Tibial artery (tissue), 4 donors: ENCODE measurements at regions not wholly inside any gene's neighbourhood (a gene's known extent, or its start where the extent isn't known, plus 50 kb on each side); places are given as distances from the start of the nearest gene placed in this dataset.

Experiments
- DNase-seq, 2 donors: peaks; one replicate each; pipeline ENCODE4 v3.0.0-alpha.2; 2019
- H3K27ac ChIP-seq, 2 donors: fragments of 200-600 bp; sonication (generic) in 1 of 2; 1 replicate in 1 of 2; 2 replicates in 1 of 2; pipeline ENCODE4 v1.5.1; 2018 to 2019; ENCODE audit warnings: mild to moderate bottlenecking in 1 of 2
- H3K27me3 ChIP-seq, 2 donors: fragments of 200-600 bp; sonication (generic) in 1 of 2; one replicate each; pipeline versions ENCODE4 v1.5.1 to v1.6.0; 2016 to 2019
- H3K36me3 ChIP-seq, 3 donors: fragments of 200-600 bp; sonication (generic) in 2 of 3; one replicate each; pipeline ENCODE4 v1.5.1; 2016 to 2019; ENCODE audit warnings: mild to moderate bottlenecking in 2 of 3
- H3K4me1 ChIP-seq, 4 donors: fragments of 200-600 bp; sonication (generic) in 2 of 4; 1 replicate in 3 of 4; 2 replicates in 1 of 4; pipeline ENCODE4 v1.5.1; 2016 to 2019
- H3K4me3 ChIP-seq, 2 donors: fragments of 200-600 bp; sonication (generic) in 1 of 2; 1 replicate in 1 of 2; 2 replicates in 1 of 2; pipeline ENCODE4 v1.5.1; 2018 to 2019; ENCODE audit warnings: mild to moderate bottlenecking in 2 of 2
- H3K9me3 ChIP-seq, 3 donors: fragments of 200-600 bp; sonication (generic) in 1 of 3; one replicate each; pipeline ENCODE4 v1.5.1; 2016 to 2019
- CTCF ChIP-seq, 2 experiments: fragments of 200-600 bp in 1 of 2; fragments of 450-650 bp in 1 of 2; IDR thresholded peaks; one replicate each; pipeline ENCODE4 v1.5.1; 2017 to 2019; ENCODE audit warnings: antibody characterized with exemption in 2 of 2, mild to moderate bottlenecking in 1 of 2, moderate library complexity in 1 of 2
- intact Hi-C: fragments of 100-400 bp; cut with DNase I; formaldehyde crosslinking; loops from one replicate; pipeline ENCODE4 v1.15.0; 2023; ENCODE audit warnings: low total_unique reads

- Histone ChIP-seq H3K27ac (no peak overlapping the region), H3K4me3 (no peak overlapping the region), H3K36me3 (no peaks in the 10 kb centered on the region), H3K9me3 (no peaks in the 10 kb centered on the region), H3K4me1 (peaks cover 0 to 29% (median 2%) of the 10 kb centered on the region in 4 donors), H3K27me3 (no peaks in the 10 kb centered on the region)
- TF ChIP-seq CTCF (IDR thresholded peaks at IDR 0.05): no peak
- DNase-seq: no peak
- intact Hi-C loops: no loop called here
Measured at GRCh38 chr4:106583567-106583966, 215.0 kb upstream of the GIMD1 start.

- no peak for TF ChIP-seq CTCF (IDR thresholded peaks at IDR 0.05)
- intact Hi-C loops: no loop called here
- peaks cover 0 to 24% (median 2%) of the 10 kb centered on the region in 4 donors for H3K4me1 ChIP-seq
Measured at GRCh38 chr4:106583108-106583507, 214.5 kb upstream of the GIMD1 start.

GRCh38 chr4:106582103-106582502 is 213.5 kb upstream of the GIMD1 start:
- no peak for TF ChIP-seq CTCF (IDR thresholded peaks at IDR 0.05)
- peaks cover 0 to 14% (median 2%) of the 10 kb centered on the region in 4 donors for H3K4me1 ChIP-seq
- H3K9me3 ChIP-seq: no peaks in the 10 kb centered on the region
- H3K27me3 ChIP-seq: no peaks in the 10 kb centered on the region
- no peak overlapping the region for H3K4me3 ChIP-seq
- intact Hi-C loops: no loop called here
- DNase-seq: no peak
- H3K36me3 ChIP-seq: no peaks in the 10 kb centered on the region
- H3K27ac ChIP-seq: no peak overlapping the region

More at GRCh38 chr4:106583108-106583507, 214.5 kb upstream of the GIMD1 start:
- Histone ChIP-seq H3K36me3 (no peaks in the 10 kb centered on the region), H3K27ac (no peak overlapping the region), H3K4me3 (no peak overlapping the region), H3K9me3 (no peaks in the 10 kb centered on the region), H3K27me3 (no peaks in the 10 kb centered on the region)
- DNase-seq: no peak

GRCh38 chr4:106579236-106579635 is 210.7 kb upstream of the GIMD1 start:
- Histone ChIP-seq H3K36me3 (no peaks in the 10 kb centered on the region), H3K4me3 (no peak overlapping the region), H3K27me3 (no peaks in the 10 kb centered on the region), H3K27ac (no peak overlapping the region), H3K4me1 (no peaks in the 10 kb centered on the region), H3K9me3 (no peaks in the 10 kb centered on the region)
- no peak for TF ChIP-seq CTCF (IDR thresholded peaks at IDR 0.05)
- no peak for DNase-seq
- intact Hi-C loops: no loop called here

DNA sequence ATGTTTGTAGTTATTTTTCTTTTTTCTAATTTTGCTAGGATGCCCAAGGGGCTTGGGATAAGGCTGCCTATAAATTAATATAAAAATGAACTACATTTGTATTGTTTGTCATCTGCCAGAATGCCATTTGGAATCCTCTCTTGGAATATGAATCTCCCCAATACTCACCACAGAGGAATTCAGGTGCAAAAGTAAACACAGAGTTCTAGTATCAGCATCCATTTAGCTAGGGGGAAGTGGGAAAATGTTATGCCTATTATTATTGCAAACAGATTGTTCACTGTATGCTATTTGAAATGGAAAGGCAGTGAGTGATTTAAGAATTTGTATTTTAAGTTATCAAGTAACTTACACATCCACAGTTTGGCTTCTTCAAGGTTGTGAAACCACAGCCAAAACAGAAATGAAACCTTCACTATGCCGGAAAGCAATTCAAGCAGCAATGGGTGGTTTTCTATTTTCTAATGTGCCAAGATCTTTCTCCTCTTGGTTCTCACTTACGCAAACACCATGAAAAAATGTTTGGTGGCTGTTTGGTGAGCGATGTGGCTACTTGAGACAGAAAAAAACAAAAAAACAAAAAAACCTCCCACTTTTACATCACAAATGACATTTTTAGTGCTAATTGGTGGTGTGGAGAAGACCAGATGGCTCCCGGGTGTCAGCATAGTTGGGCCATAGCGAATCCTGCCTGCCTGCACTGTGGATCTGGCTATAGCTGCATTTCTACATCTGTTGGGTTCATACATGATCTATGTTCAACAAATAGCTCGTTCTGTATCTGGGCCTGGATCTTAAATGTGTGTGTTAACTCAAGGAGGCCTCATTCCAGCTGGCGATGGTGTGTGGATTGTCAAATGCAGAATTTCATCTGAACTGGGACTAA is 200.8 kb upstream of the GIMD1 start:
- Histone ChIP-seq H3K9me3 (no peaks in the 10 kb centered on the region), H3K4me1 (peaks cover 0 to 8% (median 0%) of the 10 kb centered on the region in 4 donors), H3K36me3 (no peaks in the 10 kb centered on the region), H3K4me3 (no peak overlapping the region), H3K27ac (no peak overlapping the region), H3K27me3 (no peaks in the 10 kb centered on the region)
- no peak for DNase-seq
- intact Hi-C loops: no loop called here
- TF ChIP-seq CTCF (IDR thresholded peaks at IDR 0.05): no peak
